ENCODE measurements at regions not wholly inside any gene's neighbourhood (a gene's known extent, or its start where the extent isn't known, plus 50 kb on each side); places are given as distances from the start of the nearest gene placed in this dataset.
"Not testable (repeated sequence)": the region's sequence is repeated elsewhere in the genome, so short reads cannot be mapped to it uniquely, and the experiment has no call there.

GRCh38 chr13:60230593-60230992, 66.9 kb upstream of the DIAPH3 start:
- Mint-ChIP-seq H3K4me3 (no peak overlapping the region), H3K9me3 (no peaks in the 10 kb centered on the region), H3K27ac (no peak overlapping the region), H3K36me3 (no peaks in the 10 kb centered on the region), H3K27me3 (peaks cover 20 to 21% of the 10 kb centered on the region in 2 donors), H3K4me1 (no peaks in the 10 kb centered on the region)
- H3K27ac ChIP-seq (ENCODE audit: low read length) = no peak overlapping the region
- no peaks in the 10 kb centered on the region for H3K36me3 ChIP-seq (ENCODE audit: control insufficient read depth in 2 of 2, extremely low read depth in 1 of 2, insufficient read depth in 1 of 2, low read length in 1 of 2)
- CTCF ChIA-PET = no interaction called here
- no peak overlapping the region for H3K4me3 ChIP-seq (ENCODE audit: control insufficient read depth in 1 of 2, extremely low read depth in 1 of 2, low read length in 1 of 2)
- peaks cover 0 to 3% of the 10 kb centered on the region in 2 experiments for H3K4me1 ChIP-seq (ENCODE audit: control insufficient read depth in 1 of 2, extremely low read depth in 1 of 2, insufficient read depth in 2 of 2, low read length in 2 of 2)
- DNase-seq = no peak
- H3K27me3 ChIP-seq (replicated peaks in 1 of 2; ENCODE audit: control insufficient read depth in 2 of 2, extremely low read depth in 1 of 2, insufficient read depth in 2 of 2, low read length in 1 of 2) = peaks cover 0 to 8% of the 10 kb centered on the region in 2 experiments
- no peak for ATAC-seq (replicated peaks in 1 of 4)
- H3K9me3 ChIP-seq = no peaks in the 10 kb centered on the region
- POLR2A ChIA-PET = no interaction called here
- 18% methylated on average over 2 of the region's 3 CpGs for WGBS (ENCODE audit: insufficient coverage)

GRCh38 chr13:60242043-60242595, 78.4 kb upstream of the DIAPH3 start:
- ChIA-PET CTCF (no interaction called here), POLR2A (no interaction called here)
- Mint-ChIP-seq H3K4me1 (no peaks in the 10 kb centered on the region), H3K9me3 (no peaks in the 10 kb centered on the region), H3K36me3 (no peaks in the 10 kb centered on the region), H3K27ac (no peak overlapping the region), H3K27me3 (peaks cover 0 to 10% of the 10 kb centered on the region in 2 donors), H3K4me3 (no peak overlapping the region)
- Histone ChIP-seq H3K9me3 (no peaks in the 10 kb centered on the region), H3K27me3 (replicated peaks in 1 of 2; ENCODE audit: control insufficient read depth in 2 of 2, extremely low read depth in 1 of 2, insufficient read depth in 2 of 2, low read length in 1 of 2) (no peaks in the 10 kb centered on the region), H3K27ac (ENCODE audit: low read length) (no peak overlapping the region), H3K4me1 (ENCODE audit: control insufficient read depth in 1 of 2, extremely low read depth in 1 of 2, insufficient read depth in 2 of 2, low read length in 2 of 2) (no peaks in the 10 kb centered on the region), H3K36me3 (ENCODE audit: control insufficient read depth in 2 of 2, extremely low read depth in 1 of 2, insufficient read depth in 1 of 2, low read length in 1 of 2) (no peaks in the 10 kb centered on the region), H3K4me3 (ENCODE audit: control insufficient read depth in 1 of 2, extremely low read depth in 1 of 2, low read length in 1 of 2) (no peak overlapping the region)
- WGBS (ENCODE audit: insufficient coverage) = no CpG with 5 or more reads among the region's 2 CpGs
- no peak for ATAC-seq (replicated peaks in 1 of 4)
- DNase-seq = no peak

DNA sequence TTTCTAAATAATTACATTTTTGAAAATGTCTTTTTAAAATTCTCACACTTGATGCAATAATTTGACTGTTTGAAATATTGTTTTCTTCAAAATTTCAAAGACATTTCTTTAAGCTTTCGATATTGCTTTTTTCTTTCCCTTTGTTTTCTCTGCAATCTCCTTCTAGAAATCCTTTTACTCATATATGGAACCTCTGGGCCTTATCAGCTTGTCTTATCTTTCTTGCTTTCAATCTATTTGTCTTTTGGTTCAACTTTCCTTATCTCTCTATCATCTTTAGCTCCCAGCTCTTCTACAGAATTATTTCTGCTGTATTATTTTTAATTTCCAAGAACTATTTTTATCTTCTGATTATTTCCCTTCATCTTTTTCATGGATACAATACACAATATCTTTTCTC, 80.7 kb upstream of the DIAPH3 start:
- ChIA-PET POLR2A (interaction anchor here in 1 of 2 donors (0.6 kb wide), 1 partner anchor 127 kb away, joined by 3 read pairs; no protein-coding TSS in a partner anchor), CTCF (interaction anchor here in 1 of 2 donors (0.6 kb wide), 1 partner anchor 20 kb away, joined by 8 read pairs; no protein-coding TSS in a partner anchor)
- no peaks in the 10 kb centered on the region for H3K9me3 ChIP-seq
- no peaks in the 10 kb centered on the region for H3K4me1 ChIP-seq (ENCODE audit: control insufficient read depth in 1 of 2, extremely low read depth in 1 of 2, insufficient read depth in 2 of 2, low read length in 2 of 2)
- H3K9me3 Mint-ChIP-seq = no peaks in the 10 kb centered on the region
- peaks cover 0 to 10% of the 10 kb centered on the region in 2 donors for H3K27me3 Mint-ChIP-seq
- H3K36me3 ChIP-seq (ENCODE audit: control insufficient read depth in 2 of 2, extremely low read depth in 1 of 2, insufficient read depth in 1 of 2, low read length in 1 of 2) = no peaks in the 10 kb centered on the region
- no peak overlapping the region for H3K4me3 ChIP-seq (ENCODE audit: control insufficient read depth in 1 of 2, extremely low read depth in 1 of 2, low read length in 1 of 2)
- H3K4me3 Mint-ChIP-seq = no peak overlapping the region
- H3K36me3 Mint-ChIP-seq = no peaks in the 10 kb centered on the region
- DNase-seq (no peak), ATAC-seq (replicated peaks in 1 of 4) (no peak)
- no peaks in the 10 kb centered on the region for H3K4me1 Mint-ChIP-seq
- H3K27me3 ChIP-seq (replicated peaks in 1 of 2; ENCODE audit: control insufficient read depth in 2 of 2, extremely low read depth in 1 of 2, insufficient read depth in 2 of 2, low read length in 1 of 2) = no peaks in the 10 kb centered on the region
- no peak overlapping the region for H3K27ac Mint-ChIP-seq
- 67% methylated on average over 1 of the region's 1 CpG for WGBS (ENCODE audit: insufficient coverage)
- no peak overlapping the region for H3K27ac ChIP-seq (ENCODE audit: low read length)

DNA sequence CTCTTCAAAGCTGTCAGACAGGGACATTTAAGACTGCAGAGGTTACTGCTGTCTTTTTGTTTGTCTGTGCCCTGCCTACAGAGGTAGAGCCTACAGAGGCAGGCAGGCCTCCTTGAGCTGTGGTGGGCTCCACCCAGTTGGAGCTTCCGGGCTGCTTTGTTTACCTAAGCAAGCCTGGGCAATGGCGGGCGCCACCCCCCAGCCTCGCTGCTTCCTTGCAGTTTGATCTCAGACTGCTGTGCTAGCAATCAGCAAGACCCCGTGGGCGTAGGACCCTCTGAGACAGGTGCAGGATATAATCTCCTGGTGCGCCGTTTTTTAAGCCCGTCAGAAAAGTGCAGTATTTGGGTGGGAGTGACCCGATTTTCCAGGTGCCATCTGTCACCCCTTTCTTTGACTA, 87.7 kb upstream of the DIAPH3 start:
- H3K27ac Mint-ChIP-seq; H3K4me1 ChIP-seq (ENCODE audit: control insufficient read depth in 1 of 2, extremely low read depth in 1 of 2, insufficient read depth in 2 of 2, low read length in 2 of 2); H3K9me3 Mint-ChIP-seq; H3K9me3 ChIP-seq; DNase-seq; H3K27me3 ChIP-seq (replicated peaks in 1 of 2; ENCODE audit: control insufficient read depth in 2 of 2, extremely low read depth in 1 of 2, insufficient read depth in 2 of 2, low read length in 1 of 2); POLR2A ChIA-PET; H3K27me3 Mint-ChIP-seq; H3K36me3 Mint-ChIP-seq; H3K4me3 Mint-ChIP-seq; H3K27ac ChIP-seq (ENCODE audit: low read length); ATAC-seq (replicated peaks in 1 of 4); H3K36me3 ChIP-seq (ENCODE audit: control insufficient read depth in 2 of 2, extremely low read depth in 1 of 2, insufficient read depth in 1 of 2, low read length in 1 of 2); H3K4me3 ChIP-seq (ENCODE audit: control insufficient read depth in 1 of 2, extremely low read depth in 1 of 2, low read length in 1 of 2); CTCF ChIA-PET; H3K4me1 Mint-ChIP-seq: not testable (repeated sequence)
- WGBS (ENCODE audit: insufficient coverage) = 100% methylated on average over 1 of the region's 10 CpGs

DNA sequence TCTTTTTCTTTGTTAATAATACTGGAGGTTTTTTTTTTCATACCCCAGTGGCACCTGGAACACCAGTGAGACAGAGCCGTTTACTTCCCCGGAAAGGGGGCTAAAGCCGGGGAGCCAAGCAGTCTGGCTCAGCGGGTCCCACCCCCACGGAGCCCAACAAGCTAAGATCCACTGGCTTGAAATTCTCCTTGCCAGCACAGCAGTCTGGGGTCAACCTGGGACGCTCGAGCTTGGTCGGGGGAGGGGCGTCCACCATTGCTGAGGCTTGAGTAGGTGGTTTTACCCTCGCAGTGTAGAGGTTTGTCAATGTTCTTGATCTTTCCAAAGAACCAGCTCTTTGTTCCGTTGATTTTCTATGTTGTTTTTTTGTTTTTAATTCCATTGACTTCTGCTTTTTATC, 94.6 kb upstream of the DIAPH3 start:
- Mint-ChIP-seq H3K27ac (no peak overlapping the region), H3K9me3 (peaks cover 2 to 7% (median 4%) of the 10 kb centered on the region in 3 donors), H3K27me3 (peaks cover 11 to 13% of the 10 kb centered on the region in 2 donors), H3K36me3 (no peaks in the 10 kb centered on the region), H3K4me3 (no peak overlapping the region), H3K4me1 (peaks cover 0 to 3% (median 3%) of the 10 kb centered on the region in 3 donors)
- WGBS (ENCODE audit: insufficient coverage) = 74% methylated on average over 5 of the region's 11 CpGs
- no peaks in the 10 kb centered on the region for H3K36me3 ChIP-seq (ENCODE audit: control insufficient read depth in 2 of 2, extremely low read depth in 1 of 2, insufficient read depth in 1 of 2, low read length in 1 of 2)
- no peaks in the 10 kb centered on the region for H3K9me3 ChIP-seq
- no peak overlapping the region for H3K27ac ChIP-seq (ENCODE audit: low read length)
- ATAC-seq (replicated peaks in 1 of 4) (no peak), DNase-seq (no peak)
- POLR2A ChIA-PET = no interaction called here
- no peaks in the 10 kb centered on the region for H3K4me1 ChIP-seq (ENCODE audit: control insufficient read depth in 1 of 2, extremely low read depth in 1 of 2, insufficient read depth in 2 of 2, low read length in 2 of 2)
- peaks cover 0 to 3% of the 10 kb centered on the region in 2 experiments for H3K27me3 ChIP-seq (replicated peaks in 1 of 2; ENCODE audit: control insufficient read depth in 2 of 2, extremely low read depth in 1 of 2, insufficient read depth in 2 of 2, low read length in 1 of 2)
- CTCF ChIA-PET = interaction anchor here in 1 of 2 donors (0.7 kb wide), 1 partner anchor 140 kb away, joined by 3 read pairs; no protein-coding TSS in a partner anchor
- no peak overlapping the region for H3K4me3 ChIP-seq (ENCODE audit: control insufficient read depth in 1 of 2, extremely low read depth in 1 of 2, low read length in 1 of 2)

- ChIA-PET CTCF (no interaction called here), POLR2A (no interaction called here)
- Histone ChIP-seq H3K27me3 (replicated peaks in 1 of 2; ENCODE audit: control insufficient read depth in 2 of 2, extremely low read depth in 1 of 2, insufficient read depth in 2 of 2, low read length in 1 of 2) (peaks cover 0 to 3% of the 10 kb centered on the region in 2 experiments), H3K4me3 (ENCODE audit: control insufficient read depth in 1 of 2, extremely low read depth in 1 of 2, low read length in 1 of 2) (no peak overlapping the region), H3K36me3 (ENCODE audit: control insufficient read depth in 2 of 2, extremely low read depth in 1 of 2, insufficient read depth in 1 of 2, low read length in 1 of 2) (no peaks in the 10 kb centered on the region), H3K4me1 (ENCODE audit: control insufficient read depth in 1 of 2, extremely low read depth in 1 of 2, insufficient read depth in 2 of 2, low read length in 2 of 2) (no peaks in the 10 kb centered on the region), H3K27ac (ENCODE audit: low read length) (no peak overlapping the region), H3K9me3 (no peaks in the 10 kb centered on the region)
- no peaks in the 10 kb centered on the region for H3K4me1 Mint-ChIP-seq
- H3K27ac Mint-ChIP-seq = no peak overlapping the region
- DNase-seq (no peak), ATAC-seq (replicated peaks in 1 of 4) (no peak)
- peaks cover 2 to 7% (median 4%) of the 10 kb centered on the region in 3 donors for H3K9me3 Mint-ChIP-seq
- H3K4me3 Mint-ChIP-seq = no peak overlapping the region
- H3K36me3 Mint-ChIP-seq = no peaks in the 10 kb centered on the region
- H3K27me3 Mint-ChIP-seq = peaks cover 13 to 17% of the 10 kb centered on the region in 2 donors
- WGBS (ENCODE audit: insufficient coverage) = 64% methylated on average over 3 of the region's 4 CpGs
These were observed 96.7 kb upstream of the DIAPH3 start for GRCh38 chr13:60260440-60260839.

Data from T-cell (primary cell).